Fibroblast of the aortic adventitia (primary cell): ENCODE measurements at regions not wholly inside any gene's neighbourhood (a gene's known extent, or its start where the extent isn't known, plus 50 kb on each side); places are given as distances from the start of the nearest gene placed in this dataset.

ENCODE experiments used
- DNase-seq: peaks from one replicate; pipeline ENCODE4 v3.0.0-alpha.2; 2010; ENCODE audit warnings: low read depth
- H3K4me3 ChIP-seq: 2 replicates; pipeline ENCODE4 v1.5.1; 2011; ENCODE audit warnings: low read depth, mild to moderate bottlenecking, control low read depth, low read length, moderate library complexity
- CTCF ChIP-seq: IDR thresholded peaks from 2 replicates; pipeline ENCODE4 v1.5.1; 2011; ENCODE audit warnings: mild to moderate bottlenecking, low read length, control low read depth, inconsistent platforms; ENCODE audit not compliant: insufficient read depth

GRCh38 chr11:121711939-121712338 lies 259.2 kb upstream of the SORL1-AS1 start:
- no peak overlapping the region for H3K4me3 ChIP-seq
- TF ChIP-seq CTCF: no peak
- peak; percentile 33 for DNase-seq

GRCh38 chr11:121711236-121711635 lies 258.5 kb upstream of the SORL1-AS1 start:
- no peak overlapping the region for H3K4me3 ChIP-seq
- TF ChIP-seq CTCF: no peak
- DNase-seq: no peak

- DNase-seq: no peak
- TF ChIP-seq CTCF: no peak
- no peak overlapping the region for H3K4me3 ChIP-seq
These were observed 254.2 kb upstream of the SORL1-AS1 start for GRCh38 chr11:121706884-121707420.

GRCh38 chr11:121703201-121703600 lies 250.4 kb upstream of the SORL1-AS1 start:
- no peak for DNase-seq
- no peak overlapping the region for H3K4me3 ChIP-seq
- no peak for TF ChIP-seq CTCF

- TF ChIP-seq CTCF: no peak
- no peak overlapping the region for H3K4me3 ChIP-seq
- no peak for DNase-seq
These were observed 248.2 kb upstream of the SORL1-AS1 start for GRCh38 chr11:121700968-121701367.

GRCh38 chr11:121699801-121700200 lies 247.0 kb upstream of the SORL1-AS1 start:
- no peak for DNase-seq
- TF ChIP-seq CTCF: no peak
- no peak overlapping the region for H3K4me3 ChIP-seq

GRCh38 chr11:121696931-121697670 lies 244.3 kb upstream of the SORL1-AS1 start:
- no peak for TF ChIP-seq CTCF
- no peak for DNase-seq
- H3K4me3 ChIP-seq: no peak overlapping the region
